Upper lobe of right lung (tissue), 1 donor: ENCODE measurements at regions not wholly inside any gene's neighbourhood (a gene's known extent, or its start where the extent isn't known, plus 50 kb on each side); places are given as distances from the start of the nearest gene placed in this dataset.

ENCODE experiments used
- ATAC-seq: fragments of 200-7000 bp; cut with Tn5 transposase; one replicate; pipeline ENCODE4 v1.9.1; 2020; ENCODE audit warnings: mild to moderate bottlenecking, moderate library complexity
- DNase-seq: peaks from one replicate; pipeline ENCODE4 v3.0.0-alpha.2; 2020
- H3K27ac ChIP-seq: fragments of 200-600 bp; one replicate; pipeline ENCODE4 v1.8.0; 2022
- H3K27me3 ChIP-seq: fragments of 200-600 bp; one replicate; pipeline ENCODE4 v1.8.0; 2022; ENCODE audit warnings: mild to moderate bottlenecking
- H3K36me3 ChIP-seq: fragments of 200-600 bp; one replicate; pipeline ENCODE4 v1.8.0; 2022
- H3K4me1 ChIP-seq: fragments of 200-600 bp; one replicate; pipeline ENCODE4 v1.8.0; 2022
- H3K4me3 ChIP-seq: fragments of 200-600 bp; one replicate; pipeline ENCODE4 v1.8.0; 2022; ENCODE audit warnings: mild to moderate bottlenecking
- H3K9me3 ChIP-seq: fragments of 200-600 bp; one replicate; pipeline ENCODE4 v1.8.0; 2022
- intact Hi-C: fragments of 100-400 bp; cut with DNase I; formaldehyde crosslinking; loops from one replicate; pipeline ENCODE4 v1.11.0; 2022
- TF ChIP-seq, protein P1 (sequence below): fragments of 200-600 bp; IDR thresholded peaks from one replicate; pipeline ENCODE4 v1.8.0; 2022; ENCODE audit warnings: antibody characterized with exemption
- donor health status: DM: no; HTN: yes; CAD: no; lungs with severe emphysema.

DNA sequence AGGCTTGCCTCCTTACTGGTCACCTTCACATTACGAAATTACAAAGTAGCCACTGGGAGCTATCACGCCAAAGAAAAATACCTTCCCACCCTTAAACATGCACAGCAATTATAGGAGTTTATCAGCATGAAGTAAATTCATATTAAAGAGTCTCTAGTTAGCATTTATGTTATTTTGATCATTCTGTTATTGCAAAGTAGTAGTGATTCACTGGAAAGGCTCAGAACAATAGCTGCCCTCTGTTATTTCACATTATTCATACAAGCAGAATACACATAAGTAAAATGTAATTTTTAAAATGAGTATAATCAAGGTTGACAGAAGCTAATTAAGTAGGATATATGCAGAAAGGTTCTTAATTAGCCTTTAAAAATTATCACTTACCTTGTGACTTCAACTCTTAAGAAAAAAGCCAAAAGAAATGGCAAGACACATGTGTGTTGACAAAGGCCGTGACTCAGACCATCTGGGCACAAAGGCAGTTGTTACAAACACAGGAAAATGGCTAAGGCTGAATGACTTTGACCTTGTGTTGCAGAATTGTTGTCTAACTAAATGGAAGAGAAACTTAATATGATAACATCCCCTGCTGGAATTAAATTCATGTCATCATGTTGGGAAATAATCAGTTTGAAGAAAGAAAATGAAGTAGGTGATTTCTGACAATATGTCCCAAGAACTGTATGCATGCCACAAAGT, 108.3 kb downstream of the ARL6IP6 start:
- DNase-seq = no peak
- TF ChIP-seq, protein P1, sequence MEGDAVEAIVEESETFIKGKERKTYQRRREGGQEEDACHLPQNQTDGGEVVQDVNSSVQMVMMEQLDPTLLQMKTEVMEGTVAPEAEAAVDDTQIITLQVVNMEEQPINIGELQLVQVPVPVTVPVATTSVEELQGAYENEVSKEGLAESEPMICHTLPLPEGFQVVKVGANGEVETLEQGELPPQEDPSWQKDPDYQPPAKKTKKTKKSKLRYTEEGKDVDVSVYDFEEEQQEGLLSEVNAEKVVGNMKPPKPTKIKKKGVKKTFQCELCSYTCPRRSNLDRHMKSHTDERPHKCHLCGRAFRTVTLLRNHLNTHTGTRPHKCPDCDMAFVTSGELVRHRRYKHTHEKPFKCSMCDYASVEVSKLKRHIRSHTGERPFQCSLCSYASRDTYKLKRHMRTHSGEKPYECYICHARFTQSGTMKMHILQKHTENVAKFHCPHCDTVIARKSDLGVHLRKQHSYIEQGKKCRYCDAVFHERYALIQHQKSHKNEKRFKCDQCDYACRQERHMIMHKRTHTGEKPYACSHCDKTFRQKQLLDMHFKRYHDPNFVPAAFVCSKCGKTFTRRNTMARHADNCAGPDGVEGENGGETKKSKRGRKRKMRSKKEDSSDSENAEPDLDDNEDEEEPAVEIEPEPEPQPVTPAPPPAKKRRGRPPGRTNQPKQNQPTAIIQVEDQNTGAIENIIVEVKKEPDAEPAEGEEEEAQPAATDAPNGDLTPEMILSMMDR = no peak
- Histone ChIP-seq H3K9me3 (no peaks in the 10 kb centered on the region), H3K27ac (no peak overlapping the region), H3K4me3 (no peak overlapping the region), H3K36me3 (no peaks in the 10 kb centered on the region), H3K4me1 (no peaks in the 10 kb centered on the region), H3K27me3 (no peaks in the 10 kb centered on the region)
- intact Hi-C loops = no loop called here
- no peak for ATAC-seq

- Histone ChIP-seq H3K36me3 (no peaks in the 10 kb centered on the region), H3K27me3 (no peaks in the 10 kb centered on the region), H3K9me3 (no peaks in the 10 kb centered on the region), H3K27ac (no peak overlapping the region), H3K4me3 (no peak overlapping the region), H3K4me1 (no peaks in the 10 kb centered on the region)
- TF ChIP-seq, protein P1 = no peak
- DNase-seq (no peak), ATAC-seq (no peak)
- intact Hi-C loops = no loop called here
Observed at GRCh38 chr2:152825834-152826233, 107.4 kb downstream of the ARL6IP6 start.

DNA sequence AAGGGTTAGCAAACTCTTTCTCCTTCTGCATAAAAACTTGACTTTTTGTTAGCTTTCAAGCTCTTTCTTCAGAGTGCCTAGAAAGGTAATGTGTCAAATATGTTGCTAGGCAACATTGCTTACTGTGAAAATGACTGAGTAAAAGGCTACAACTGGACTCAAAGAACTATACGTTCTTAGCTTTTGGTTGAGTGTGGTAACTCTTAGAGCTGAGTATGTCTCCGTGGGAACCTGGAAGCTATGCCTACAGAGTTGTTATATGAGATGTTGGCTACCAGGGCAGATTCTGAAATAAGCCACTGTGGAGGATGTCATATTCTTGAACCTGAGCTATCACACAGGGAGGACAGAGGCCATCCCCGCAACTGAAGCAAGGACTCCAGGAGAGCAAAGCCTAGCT, 105.5 kb downstream of the ARL6IP6 start:
- intact Hi-C loops = no loop called here
- Histone ChIP-seq H3K9me3 (no peaks in the 10 kb centered on the region), H3K27ac (no peak overlapping the region), H3K4me1 (no peaks in the 10 kb centered on the region), H3K4me3 (no peak overlapping the region), H3K27me3 (no peaks in the 10 kb centered on the region), H3K36me3 (no peaks in the 10 kb centered on the region)
- DNase-seq (no peak), ATAC-seq (no peak)
- TF ChIP-seq, protein P1 = no peak

DNA sequence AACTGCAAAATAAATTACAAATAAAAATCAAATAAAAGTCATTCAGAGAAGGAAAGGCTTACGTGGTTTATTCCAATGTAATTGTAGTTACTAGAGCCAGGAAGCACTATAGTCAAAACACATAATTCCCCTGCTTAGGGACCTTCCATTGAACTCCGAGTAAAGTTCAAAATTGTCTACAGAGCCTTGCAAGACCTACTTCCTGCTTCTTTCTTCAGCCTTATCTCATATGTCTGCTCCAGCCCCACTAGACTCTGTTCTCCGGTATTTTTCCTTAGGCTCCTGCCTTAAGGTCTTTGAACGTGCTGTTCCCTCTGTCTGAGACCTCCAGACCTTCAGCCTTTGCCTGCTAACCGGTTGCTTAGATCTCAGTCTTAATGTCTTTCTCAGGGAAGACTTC, 104.3 kb downstream of the ARL6IP6 start:
- TF ChIP-seq, protein P1 = no peak
- Histone ChIP-seq H3K4me1 (no peaks in the 10 kb centered on the region), H3K9me3 (no peaks in the 10 kb centered on the region), H3K4me3 (no peak overlapping the region), H3K27ac (no peak overlapping the region), H3K36me3 (no peaks in the 10 kb centered on the region), H3K27me3 (no peaks in the 10 kb centered on the region)
- ATAC-seq = no peak
- intact Hi-C loops = no loop called here
- no peak for DNase-seq

GRCh38 chr2:152820048-152820447, 101.6 kb downstream of the ARL6IP6 start:
- TF ChIP-seq, protein P1 = no peak
- ATAC-seq (no peak), DNase-seq (no peak)
- H3K9me3 ChIP-seq = no peaks in the 10 kb centered on the region
- no peak overlapping the region for H3K27ac ChIP-seq
- no peaks in the 10 kb centered on the region for H3K36me3 ChIP-seq
- H3K27me3 ChIP-seq = no peaks in the 10 kb centered on the region
- intact Hi-C loops = no loop called here
- no peak overlapping the region for H3K4me3 ChIP-seq
- H3K4me1 ChIP-seq = no peaks in the 10 kb centered on the region
